ENCODE measurements at regions not wholly inside any gene's neighbourhood (a gene's known extent, or its start where the extent isn't known, plus 50 kb on each side); places are given as distances from the start of the nearest gene placed in this dataset.

- no peak overlapping the region for H3K4me3 ChIP-seq (ENCODE audit: control insufficient read depth, low read depth, low read length)
- no peak for DNase-seq (ENCODE audit: low read depth)
- no peak for TF ChIP-seq CTCF (conservative IDR thresholded peaks at IDR 0.05; ENCODE audit: control insufficient read depth, insufficient read depth, low read depth, low read length)
Observed at GRCh38 chr2:100639588-100640390, 77.0 kb downstream of the PDCL3 start.

- TF ChIP-seq CTCF (conservative IDR thresholded peaks at IDR 0.05; ENCODE audit: control insufficient read depth, insufficient read depth, low read depth, low read length): no peak
- DNase-seq (ENCODE audit: low read depth): peak; percentile 21
- H3K4me3 ChIP-seq (ENCODE audit: control insufficient read depth, low read depth, low read length): no peak overlapping the region
Observed at GRCh38 chr2:100640431-100641124, 77.8 kb downstream of the PDCL3 start.

- TF ChIP-seq CTCF (conservative IDR thresholded peaks at IDR 0.05; ENCODE audit: control insufficient read depth, insufficient read depth, low read depth, low read length): no peak
- no peak overlapping the region for H3K4me3 ChIP-seq (ENCODE audit: control insufficient read depth, low read depth, low read length)
- DNase-seq (ENCODE audit: low read depth): no peak
Observed at GRCh38 chr2:100641125-100641435, 78.3 kb downstream of the PDCL3 start.

- no peak for TF ChIP-seq CTCF (conservative IDR thresholded peaks at IDR 0.05; ENCODE audit: control insufficient read depth, insufficient read depth, low read depth, low read length)
- no peak overlapping the region for H3K4me3 ChIP-seq (ENCODE audit: control insufficient read depth, low read depth, low read length)
- no peak for DNase-seq (ENCODE audit: low read depth)
Observed at GRCh38 chr2:100642425-100642824, 79.6 kb downstream of the PDCL3 start.

- no peak for DNase-seq (ENCODE audit: low read depth)
- TF ChIP-seq CTCF (conservative IDR thresholded peaks at IDR 0.05; ENCODE audit: control insufficient read depth, insufficient read depth, low read depth, low read length): no peak
- no peak overlapping the region for H3K4me3 ChIP-seq (ENCODE audit: control insufficient read depth, low read depth, low read length)
Observed at GRCh38 chr2:100643467-100643866, 80.7 kb downstream of the PDCL3 start.

- TF ChIP-seq CTCF (conservative IDR thresholded peaks at IDR 0.05; ENCODE audit: control insufficient read depth, insufficient read depth, low read depth, low read length): no peak
- no peak for DNase-seq (ENCODE audit: low read depth)
- H3K4me3 ChIP-seq (ENCODE audit: control insufficient read depth, low read depth, low read length): no peak overlapping the region
Observed at GRCh38 chr2:100643906-100644501, 81.2 kb downstream of the PDCL3 start.

Measured in fibroblast of mammary gland (primary cell).